CD14-positive monocyte (primary cell): ENCODE measurements at regions not wholly inside any gene's neighbourhood (a gene's known extent, or its start where the extent isn't known, plus 50 kb on each side); places are given as distances from the start of the nearest gene placed in this dataset.

ENCODE experiments used
- DNase-seq, 3 donors: peaks; one replicate each; pipeline ENCODE4 v3.0.0-alpha.2; 2011 to 2022
- H2AFZ ChIP-seq: 2 replicates; pipeline ENCODE4 v1.6.0; 2012; ENCODE audit warnings: mild to moderate bottlenecking, low read depth, low read length, inconsistent platforms; ENCODE audit not compliant: insufficient read depth, poor library complexity, severe bottlenecking
- H3K27ac ChIP-seq, 2 donors: 1 replicate in 1 of 2; 2 replicates in 1 of 2; pipeline ENCODE4 v1.5.1; 2012 to 2013; ENCODE audit warnings: low read length in 2 of 2, control low read depth in 1 of 2, inconsistent platforms in 1 of 2, low read depth in 1 of 2, mild to moderate bottlenecking in 1 of 2
- H3K27me3 ChIP-seq, 2 donors: one replicate each; pipeline versions ENCODE4 v1.6.0 to v1.6.1; 2011 to 2013; ENCODE audit warnings: low read length in 2 of 2; ENCODE audit not compliant: control insufficient read depth in 2 of 2, insufficient read depth in 2 of 2
- H3K36me3 ChIP-seq, 2 donors: replicated peaks in 1 of 2; 1 replicate in 1 of 2; 2 replicates in 1 of 2; pipeline versions ENCODE4 v1.5.1 to v1.6.1; 2012 to 2013; ENCODE audit warnings: low read length in 2 of 2, control low read depth in 1 of 2, inconsistent platforms in 1 of 2, mild to moderate bottlenecking in 1 of 2; ENCODE audit not compliant: insufficient read depth in 2 of 2, control insufficient read depth in 1 of 2
- H3K4me1 ChIP-seq, 2 donors: 1 replicate in 1 of 2; 2 replicates in 1 of 2; pipeline versions ENCODE4 v1.5.1 to v1.6.1; 2012 to 2013; ENCODE audit warnings: low read length in 2 of 2, control low read depth in 1 of 2, inconsistent platforms in 1 of 2, mild to moderate bottlenecking in 1 of 2, moderate library complexity in 1 of 2; ENCODE audit not compliant: insufficient read depth in 2 of 2, control insufficient read depth in 1 of 2
- H3K4me2 ChIP-seq: replicated peaks from 2 replicates; pipeline ENCODE3; 2012; ENCODE audit warnings: low read length, moderate library complexity, mild to moderate bottlenecking; ENCODE audit not compliant: poor library complexity, severe bottlenecking; ENCODE audit errors: extremely low read depth
- H3K4me3 ChIP-seq, 3 experiments: fragments of 200-600 bp in 1 of 3; sonication (generic) in 1 of 3; replicated peaks in 1 of 3; 1 replicate in 2 of 3; 2 replicates in 1 of 3; pipeline ENCODE4 v1.5.1; 2011 to 2013; ENCODE audit warnings: low read length in 3 of 3, mild to moderate bottlenecking in 3 of 3, control low read depth in 2 of 3, low read depth in 2 of 3, inconsistent platforms in 1 of 3, moderate library complexity in 1 of 3
- H3K79me2 ChIP-seq: 2 replicates; pipeline ENCODE4 v1.6.0; 2012; ENCODE audit warnings: mild to moderate bottlenecking, control low read depth, inconsistent platforms, low read length, moderate library complexity; ENCODE audit not compliant: insufficient read depth
- H3K9ac ChIP-seq: 2 replicates; pipeline ENCODE4 v1.6.0; 2017; ENCODE audit warnings: low read length, mild to moderate bottlenecking; ENCODE audit not compliant: insufficient read depth, poor library complexity, severe bottlenecking
- H3K9me3 ChIP-seq, 2 donors: replicated peaks in 1 of 2; 1 replicate in 1 of 2; 2 replicates in 1 of 2; pipeline versions ENCODE4 v1.5.1 to v1.6.1; 2012 to 2013; ENCODE audit warnings: low read length in 2 of 2, control low read depth in 1 of 2; ENCODE audit not compliant: control insufficient read depth in 1 of 2, insufficient read depth in 1 of 2
- H4K20me1 ChIP-seq: 2 replicates; pipeline ENCODE4 v1.6.0; 2012; ENCODE audit warnings: mild to moderate bottlenecking, low read length, control low read depth, moderate library complexity; ENCODE audit not compliant: insufficient read depth
- H3K27ac Mint-ChIP-seq, 7 donors: one replicate each; pipeline ENCODE4 v1.8.0; 2020; ENCODE audit warnings: mild to moderate bottlenecking in 7 of 7, mixed read lengths in 7 of 7, moderate library complexity in 6 of 7, inconsistent platforms in 2 of 7
- H3K27me3 Mint-ChIP-seq, 3 donors: one replicate each; pipeline ENCODE4 v1.8.0; 2021 to 2022; ENCODE audit warnings: low read depth in 3 of 3, mild to moderate bottlenecking in 3 of 3, mixed read lengths in 3 of 3, moderate library complexity in 3 of 3, inconsistent platforms in 1 of 3
- H3K36me3 Mint-ChIP-seq, 2 donors: one replicate each; pipeline ENCODE4 v1.8.0; 2020; ENCODE audit warnings: mixed read lengths in 2 of 2, inconsistent platforms in 1 of 2, mild to moderate bottlenecking in 1 of 2
- H3K4me1 Mint-ChIP-seq: one replicate; pipeline ENCODE4 v1.8.0; 2020; ENCODE audit warnings: mild to moderate bottlenecking, mixed read lengths
- H3K4me3 Mint-ChIP-seq, 2 donors: one replicate each; pipeline ENCODE4 v1.8.0; 2020; ENCODE audit warnings: mild to moderate bottlenecking in 2 of 2, mixed read lengths in 2 of 2, moderate library complexity in 1 of 2
- H3K9me3 Mint-ChIP-seq, 7 donors: one replicate each; pipeline ENCODE4 v1.8.0; 2020 to 2022; ENCODE audit warnings: mixed read lengths in 7 of 7, mild to moderate bottlenecking in 6 of 7, moderate library complexity in 6 of 7, inconsistent platforms in 2 of 7
- CTCF ChIP-seq: fragments of 200-600 bp; IDR thresholded peaks from one replicate; pipeline ENCODE4 v1.8.0; 2022; ENCODE audit warnings: antibody characterized with exemption, mild to moderate bottlenecking
- WGBS: methylation state at CpG from one replicate; pipeline ENCODE4 v1.1.5; 2013; ENCODE audit warnings: missing lambda C conversion rate; ENCODE audit not compliant: insufficient coverage; 5-methylcytosine and 5-hydroxymethylcytosine counted together
- intact Hi-C, 2 donors: fragments of 100-400 bp; cut with micrococcal nuclease; formaldehyde crosslinking; loops; one replicate each; pipeline versions ENCODE4 v1.15.0 to v1.15.1; 2023

- H3K36me3 Mint-ChIP-seq = no peaks in the 10 kb centered on the region
- intact Hi-C loops = no loop called here
- H3K4me3 Mint-ChIP-seq = no peak overlapping the region
- H3K4me1 ChIP-seq = peaks cover 20 to 25% of the 10 kb centered on the region in 2 donors
- H3K36me3 ChIP-seq = no peaks in the 10 kb centered on the region
- H3K27ac Mint-ChIP-seq = no peak overlapping the region
- H4K20me1 ChIP-seq = no peaks in the 10 kb centered on the region
- no peak overlapping the region for H3K9ac ChIP-seq
- DNase-seq = no peak
- H3K27me3 ChIP-seq = no peaks in the 10 kb centered on the region
- H3K4me3 ChIP-seq = no peak overlapping the region
- no peaks in the 10 kb centered on the region for H3K9me3 ChIP-seq
- no peak for TF ChIP-seq CTCF
- H3K4me2 ChIP-seq = no peak overlapping the region
- H3K27me3 Mint-ChIP-seq = peaks cover 0 to 2% (median 0%) of the 10 kb centered on the region in 3 donors
- peaks cover 22% of the 10 kb centered on the region for H3K4me1 Mint-ChIP-seq
- peaks cover 0 to 3% (median 0%) of the 10 kb centered on the region in 7 donors for H3K9me3 Mint-ChIP-seq
- no peaks in the 10 kb centered on the region for H3K79me2 ChIP-seq
- H3K27ac ChIP-seq = no peak overlapping the region
- 100% methylated on average over 1 of the region's 3 CpGs for WGBS
- H2AFZ ChIP-seq = no peak overlapping the region
Measured at GRCh38 chr6:139888681-139889122, 514.3 kb upstream of the CITED2 start.

- TF ChIP-seq CTCF = no peak
- no peak for DNase-seq
- Histone ChIP-seq H3K36me3 (no peaks in the 10 kb centered on the region), H2AFZ (no peak overlapping the region), H3K4me2 (no peak overlapping the region), H4K20me1 (no peaks in the 10 kb centered on the region), H3K27ac (no peak overlapping the region), H3K79me2 (no peaks in the 10 kb centered on the region), H3K9me3 (no peaks in the 10 kb centered on the region), H3K27me3 (no peaks in the 10 kb centered on the region), H3K9ac (no peak overlapping the region), H3K4me3 (no peak overlapping the region), H3K4me1 (peaks cover 33 to 40% of the 10 kb centered on the region in 2 donors)
- Mint-ChIP-seq H3K27me3 (peaks cover 0 to 2% (median 0%) of the 10 kb centered on the region in 3 donors), H3K9me3 (peaks cover 0 to under 1% (median 0%) of the 10 kb centered on the region in 7 donors), H3K4me1 (peaks cover 36% of the 10 kb centered on the region), H3K36me3 (no peaks in the 10 kb centered on the region), H3K4me3 (no peak overlapping the region), H3K27ac (no peak overlapping the region)
- intact Hi-C loops = no loop called here
- no CpG with 5 or more reads among the region's 3 CpGs for WGBS
Measured at GRCh38 chr6:139887275-139887674, 512.8 kb upstream of the CITED2 start.
